ENCODE measurements at regions not wholly inside any gene's neighbourhood (a gene's known extent, or its start where the extent isn't known, plus 50 kb on each side); places are given as distances from the start of the nearest gene placed in this dataset.

GRCh38 chr5:54703133-54703532 is 185.6 kb downstream of the SNX18 start:
- no peak overlapping the region for H3K9ac ChIP-seq (ENCODE audit: insufficient read depth, low read length, poor library complexity, severe bottlenecking)
- no peak overlapping the region for H3K27ac ChIP-seq (ENCODE audit: low read depth in 1 of 2, low read length in 2 of 2)
- peaks cover 46 to 48% of the 10 kb centered on the region in 2 donors for H3K4me1 ChIP-seq (ENCODE audit: control insufficient read depth in 1 of 2, insufficient read depth in 2 of 2, low read length in 2 of 2)
- Mint-ChIP-seq H3K27me3 (ENCODE audit: low read depth in 3 of 3) (peaks cover 0 to 3% (median 0%) of the 10 kb centered on the region in 3 donors), H3K36me3 (no peaks in the 10 kb centered on the region), H3K4me3 (no peak overlapping the region), H3K9me3 (no peaks in the 10 kb centered on the region), H3K4me1 (peaks cover 52% of the 10 kb centered on the region), H3K27ac (peak overlapping the region in 2 of 7 donors; percentile 40 to 59)
- H3K4me2 ChIP-seq (replicated peaks; ENCODE audit: extremely low read depth, low read length, poor library complexity, severe bottlenecking), result no peak overlapping the region
- peak in 1 of 3 donors; percentile 10 for DNase-seq
- no peaks in the 10 kb centered on the region for H3K36me3 ChIP-seq (replicated peaks in 1 of 2; ENCODE audit: control insufficient read depth in 1 of 2, insufficient read depth in 2 of 2, low read length in 2 of 2)
- no peak overlapping the region for H3K4me3 ChIP-seq (replicated peaks in 1 of 3; ENCODE audit: low read depth in 2 of 3, low read length in 3 of 3)
- no peaks in the 10 kb centered on the region for H3K27me3 ChIP-seq (ENCODE audit: control insufficient read depth in 2 of 2, insufficient read depth in 2 of 2, low read length in 2 of 2)
- 100% methylated on average over 2 of the region's 2 CpGs for WGBS (ENCODE audit: insufficient coverage)
- H4K20me1 ChIP-seq (ENCODE audit: insufficient read depth, low read length), result no peaks in the 10 kb centered on the region
- no peaks in the 10 kb centered on the region for H3K9me3 ChIP-seq (replicated peaks in 1 of 2; ENCODE audit: control insufficient read depth in 1 of 2, insufficient read depth in 1 of 2, low read length in 2 of 2)
- H3K79me2 ChIP-seq (ENCODE audit: insufficient read depth, low read length), result no peaks in the 10 kb centered on the region
- no peak overlapping the region for H2AFZ ChIP-seq (ENCODE audit: insufficient read depth, low read depth, low read length, poor library complexity, severe bottlenecking)
- TF ChIP-seq, protein P1, sequence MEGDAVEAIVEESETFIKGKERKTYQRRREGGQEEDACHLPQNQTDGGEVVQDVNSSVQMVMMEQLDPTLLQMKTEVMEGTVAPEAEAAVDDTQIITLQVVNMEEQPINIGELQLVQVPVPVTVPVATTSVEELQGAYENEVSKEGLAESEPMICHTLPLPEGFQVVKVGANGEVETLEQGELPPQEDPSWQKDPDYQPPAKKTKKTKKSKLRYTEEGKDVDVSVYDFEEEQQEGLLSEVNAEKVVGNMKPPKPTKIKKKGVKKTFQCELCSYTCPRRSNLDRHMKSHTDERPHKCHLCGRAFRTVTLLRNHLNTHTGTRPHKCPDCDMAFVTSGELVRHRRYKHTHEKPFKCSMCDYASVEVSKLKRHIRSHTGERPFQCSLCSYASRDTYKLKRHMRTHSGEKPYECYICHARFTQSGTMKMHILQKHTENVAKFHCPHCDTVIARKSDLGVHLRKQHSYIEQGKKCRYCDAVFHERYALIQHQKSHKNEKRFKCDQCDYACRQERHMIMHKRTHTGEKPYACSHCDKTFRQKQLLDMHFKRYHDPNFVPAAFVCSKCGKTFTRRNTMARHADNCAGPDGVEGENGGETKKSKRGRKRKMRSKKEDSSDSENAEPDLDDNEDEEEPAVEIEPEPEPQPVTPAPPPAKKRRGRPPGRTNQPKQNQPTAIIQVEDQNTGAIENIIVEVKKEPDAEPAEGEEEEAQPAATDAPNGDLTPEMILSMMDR (IDR thresholded peaks at IDR 0.05), result no peak
- intact Hi-C loops (cut with micrococcal nuclease), result no loop called here

GRCh38 chr5:54702470-54702869 is 184.9 kb downstream of the SNX18 start:
- WGBS (ENCODE audit: insufficient coverage), result no CpG with 5 or more reads among the region's 1 CpG
- H3K4me3 Mint-ChIP-seq, result no peak overlapping the region
- H2AFZ ChIP-seq (ENCODE audit: insufficient read depth, low read depth, low read length, poor library complexity, severe bottlenecking), result no peak overlapping the region
- no peaks in the 10 kb centered on the region for H3K36me3 ChIP-seq (replicated peaks in 1 of 2; ENCODE audit: control insufficient read depth in 1 of 2, insufficient read depth in 2 of 2, low read length in 2 of 2)
- no peaks in the 10 kb centered on the region for H3K9me3 Mint-ChIP-seq
- no peak overlapping the region for H3K4me3 ChIP-seq (replicated peaks in 1 of 3; ENCODE audit: low read depth in 2 of 3, low read length in 3 of 3)
- H3K27ac ChIP-seq (ENCODE audit: low read depth in 1 of 2, low read length in 2 of 2), result no peak overlapping the region
- H3K9me3 ChIP-seq (replicated peaks in 1 of 2; ENCODE audit: control insufficient read depth in 1 of 2, insufficient read depth in 1 of 2, low read length in 2 of 2), result no peaks in the 10 kb centered on the region
- no peaks in the 10 kb centered on the region for H3K27me3 ChIP-seq (ENCODE audit: control insufficient read depth in 2 of 2, insufficient read depth in 2 of 2, low read length in 2 of 2)
- no peak overlapping the region for H3K9ac ChIP-seq (ENCODE audit: insufficient read depth, low read length, poor library complexity, severe bottlenecking)
- H3K79me2 ChIP-seq (ENCODE audit: insufficient read depth, low read length), result no peaks in the 10 kb centered on the region
- H3K4me1 Mint-ChIP-seq, result peaks cover 51% of the 10 kb centered on the region
- peaks cover 0 to 3% (median 0%) of the 10 kb centered on the region in 3 donors for H3K27me3 Mint-ChIP-seq (ENCODE audit: low read depth in 3 of 3)
- intact Hi-C loops (cut with micrococcal nuclease), result no loop called here
- TF ChIP-seq, protein P1 (IDR thresholded peaks at IDR 0.05), result no peak
- H3K27ac Mint-ChIP-seq, result peak overlapping the region in 5 of 7 donors; percentile 12 to 59 (median 31)
- H3K4me2 ChIP-seq (replicated peaks; ENCODE audit: extremely low read depth, low read length, poor library complexity, severe bottlenecking), result peak overlapping the region; percentile 6
- H3K36me3 Mint-ChIP-seq, result no peaks in the 10 kb centered on the region
- DNase-seq, result peak; percentile 11 to 27 (median 14)
- peaks cover 46 to 48% of the 10 kb centered on the region in 2 donors for H3K4me1 ChIP-seq (ENCODE audit: control insufficient read depth in 1 of 2, insufficient read depth in 2 of 2, low read length in 2 of 2)
- H4K20me1 ChIP-seq (ENCODE audit: insufficient read depth, low read length), result no peaks in the 10 kb centered on the region
